NB4 (cell line): ENCODE measurements at regions not wholly inside any gene's neighbourhood (a gene's known extent, or its start where the extent isn't known, plus 50 kb on each side); places are given as distances from the start of the nearest gene placed in this dataset.

Experiments used
- DNase-seq: peaks from one replicate; pipeline ENCODE4 v3.0.0; 2010; ENCODE audit warnings: low read depth
- H3K4me3 ChIP-seq: one replicate; pipeline ENCODE4 v1.5.1; 2011; ENCODE audit warnings: mild to moderate bottlenecking, low read depth, low read length, moderate library complexity
- CTCF ChIP-seq: IDR thresholded peaks from one replicate; pipeline ENCODE4 v1.5.1; 2012; ENCODE audit warnings: low read depth, low read length
- MAX ChIP-seq: IDR thresholded peaks from 2 replicates; pipeline ENCODE4 v1.6.1; 2011; ENCODE audit warnings: low read depth, low read length
- MYC ChIP-seq: IDR thresholded peaks from 2 replicates; pipeline ENCODE4 v1.6.1; 2011; ENCODE audit warnings: low read depth, low read length
- POLR2A ChIP-seq: IDR thresholded peaks from 2 replicates; pipeline ENCODE4 v1.6.1; 2011; ENCODE audit warnings: mild to moderate bottlenecking; ENCODE audit not compliant: insufficient read length; ENCODE audit errors: extremely low read depth

- no peak for TF ChIP-seq POLR2A
- no peak for TF ChIP-seq MAX
- no peak for TF ChIP-seq CTCF
- TF ChIP-seq MYC = no peak
- no peak for DNase-seq
- H3K4me3 ChIP-seq = no peak overlapping the region
These were observed 806.7 kb upstream of the ADGRL2 start for GRCh38 chr1:80994038-80994437.

GRCh38 chr1:80993154-80993980 lies 807.4 kb upstream of the ADGRL2 start:
- no peak for DNase-seq
- H3K4me3 ChIP-seq = no peak overlapping the region
- no peak for TF ChIP-seq MYC
- no peak for TF ChIP-seq CTCF
- TF ChIP-seq POLR2A = no peak
- TF ChIP-seq MAX = no peak

DNA sequence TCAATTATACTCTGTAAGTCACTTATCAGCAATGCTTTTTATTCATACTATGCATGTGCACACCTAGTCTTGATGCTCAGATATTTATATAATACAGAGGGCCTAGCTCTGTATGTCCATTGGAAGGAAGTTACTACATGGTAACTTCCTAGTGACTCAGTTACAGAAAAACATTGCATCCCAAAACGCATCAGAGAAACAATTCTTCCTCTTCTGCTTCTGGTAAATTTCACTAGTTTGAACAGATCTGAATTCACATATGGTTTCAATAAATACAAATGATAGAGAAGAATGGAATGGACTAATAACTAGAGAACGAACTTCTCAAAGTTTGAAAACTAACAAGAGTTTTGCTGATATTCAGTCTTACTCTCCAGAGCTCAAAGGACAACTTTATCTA lies 811.3 kb upstream of the ADGRL2 start:
- TF ChIP-seq MAX = no peak
- no peak for TF ChIP-seq POLR2A
- TF ChIP-seq MYC = no peak
- no peak for TF ChIP-seq CTCF
- H3K4me3 ChIP-seq = no peak overlapping the region
- no peak for DNase-seq

DNA sequence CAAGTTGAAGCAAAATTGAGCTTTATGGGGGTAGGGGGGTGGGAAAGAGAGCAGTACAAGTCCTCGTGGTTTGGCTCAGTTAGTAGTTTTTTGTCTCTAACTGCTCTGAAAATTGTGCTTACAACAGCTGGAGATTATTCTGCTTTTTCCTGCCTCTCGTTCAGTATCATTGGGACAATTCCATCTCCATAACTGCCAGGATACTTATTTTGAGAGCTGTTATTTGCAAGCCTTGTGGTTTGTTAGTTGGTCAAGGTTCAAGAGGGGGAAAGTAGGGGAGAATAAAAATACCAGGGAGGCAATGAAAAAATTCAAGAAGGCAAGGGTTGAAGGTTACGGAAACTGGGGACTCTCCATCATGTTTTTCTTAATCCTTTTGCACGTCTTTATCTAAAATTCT lies 811.8 kb upstream of the ADGRL2 start:
- DNase-seq = no peak
- TF ChIP-seq POLR2A (no peak), CTCF (no peak), MYC (no peak), MAX (no peak)
- no peak overlapping the region for H3K4me3 ChIP-seq

DNA sequence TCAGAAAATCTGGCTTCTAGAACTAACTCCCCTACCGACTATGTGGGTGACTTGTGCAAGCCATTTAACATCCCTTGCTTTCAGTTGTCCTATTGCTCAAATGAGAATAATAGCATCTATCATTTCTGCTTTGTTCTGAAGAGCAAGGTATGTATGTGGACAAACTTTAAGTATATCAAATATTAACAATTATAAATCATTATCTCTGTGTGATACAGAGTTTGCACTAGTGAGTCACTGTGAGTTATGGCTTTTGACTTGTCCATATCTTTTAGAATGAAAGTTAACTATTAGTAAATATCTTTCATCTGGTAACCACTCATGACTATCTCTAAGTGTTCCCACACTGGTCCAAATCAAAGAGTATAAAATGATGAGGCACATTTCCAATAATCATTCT lies 812.9 kb upstream of the ADGRL2 start:
- DNase-seq = no peak
- TF ChIP-seq MAX (no peak), POLR2A (no peak), MYC (no peak), CTCF (no peak)

DNA sequence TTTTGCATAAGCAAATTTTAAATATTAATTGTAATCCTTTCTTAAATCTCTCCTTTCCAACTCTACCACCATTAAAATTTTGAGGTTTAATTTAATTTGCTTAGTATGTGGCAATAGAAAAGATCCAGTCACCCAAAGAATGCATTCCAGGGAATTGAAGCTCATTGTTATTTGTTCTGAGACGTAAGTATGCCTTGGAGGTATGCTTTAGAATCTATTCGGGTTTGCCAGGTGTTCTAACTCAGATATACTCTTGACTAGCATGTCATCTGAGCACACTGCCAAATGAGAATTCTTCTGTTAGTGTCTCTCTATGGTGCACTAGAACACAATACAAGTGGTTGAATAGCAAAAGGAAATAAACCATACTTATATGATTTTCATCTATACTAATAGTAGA lies 813.6 kb upstream of the ADGRL2 start:
- TF ChIP-seq CTCF (no peak), POLR2A (no peak), MAX (no peak), MYC (no peak)
- H3K4me3 ChIP-seq = no peak overlapping the region
- no peak for DNase-seq

More for the DNA sequence above, 812.9 kb upstream of the ADGRL2 start:
- no peak overlapping the region for H3K4me3 ChIP-seq
